Cardiac septum (tissue), 1 donor: ENCODE measurements at regions not wholly inside any gene's neighbourhood (a gene's known extent, or its start where the extent isn't known, plus 50 kb on each side); places are given as distances from the start of the nearest gene placed in this dataset.
"Not testable (repeated sequence)": the region's sequence is repeated elsewhere in the genome, so short reads cannot be mapped to it uniquely, and the experiment has no call there.

Experiments used
- DNase-seq: peaks from one replicate; pipeline ENCODE4 v3.0.0-alpha.2; 2020; ENCODE audit warnings: low spot score
- intact Hi-C: fragments of 100-400 bp; cut with DNase I; formaldehyde crosslinking; loops from one replicate; pipeline ENCODE4 v1.14.0; 2022
- donor health status: DM: no; HTN: no; CAD: no.

- intact Hi-C loops: no loop called here
Measured at GRCh38 chr4:42205541-42205940, 53.1 kb upstream of the BEND4 start.

GRCh38 chr4:42216664-42217063, 64.2 kb upstream of the BEND4 start:
- intact Hi-C loops: no loop called here
- no peak for DNase-seq

More at GRCh38 chr4:42205541-42205940, 53.1 kb upstream of the BEND4 start:
- DNase-seq: no peak

GRCh38 chr4:42225286-42225685, 72.8 kb upstream of the BEND4 start:
- intact Hi-C loops: no loop called here

DNA sequence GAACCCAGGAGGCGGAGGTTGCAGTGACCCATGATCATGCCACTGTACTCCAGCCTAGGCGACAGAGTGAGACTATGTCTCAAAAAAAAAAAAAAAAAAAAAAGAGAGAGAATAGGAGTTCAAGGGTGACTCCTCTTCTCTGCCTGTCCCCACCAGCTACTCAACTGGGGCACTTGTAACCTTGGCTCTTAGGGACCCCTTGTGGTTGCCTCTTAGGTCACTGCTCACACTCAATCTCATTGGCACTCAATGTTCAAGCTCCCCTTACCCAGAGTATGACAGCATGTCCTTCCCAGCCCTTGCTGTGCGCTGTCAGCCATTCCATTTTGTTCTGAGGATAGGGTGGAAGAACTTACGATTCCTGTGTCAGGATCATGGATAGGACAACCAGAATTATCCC, 82.4 kb upstream of the BEND4 start:
- no peak for DNase-seq
- intact Hi-C loops: no loop called here

More at GRCh38 chr4:42225286-42225685, 72.8 kb upstream of the BEND4 start:
- no peak for DNase-seq

GRCh38 chr4:42235304-42236021, 83.0 kb upstream of the BEND4 start:
- intact Hi-C loops: no loop called here
- no peak for DNase-seq

GRCh38 chr4:42237010-42237409, 84.6 kb upstream of the BEND4 start:
- intact Hi-C loops: no loop called here
- no peak for DNase-seq

GRCh38 chr4:42237451-42237850, 85.0 kb upstream of the BEND4 start:
- intact Hi-C loops: no loop called here
- no peak for DNase-seq

DNA sequence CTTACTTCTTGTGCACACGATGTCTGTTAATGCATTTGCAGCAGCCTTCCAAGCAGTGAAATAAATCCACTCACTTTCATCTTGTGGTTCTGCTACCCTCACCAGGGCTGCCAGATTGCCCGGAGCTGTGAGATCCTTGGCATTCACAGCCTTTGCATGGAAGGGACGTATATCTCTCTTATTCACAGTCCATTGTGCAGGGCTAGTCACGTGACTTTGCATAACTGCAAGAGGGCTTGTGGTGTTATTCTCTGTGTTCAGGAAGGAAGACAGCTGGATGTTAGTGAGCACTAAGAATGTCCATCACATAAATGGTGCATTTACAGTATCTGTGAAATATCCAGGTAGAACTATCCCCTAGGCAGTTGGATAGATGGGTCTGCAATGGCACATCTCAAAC, 96.5 kb upstream of the BEND4 start:
- intact Hi-C loops: no loop called here
- DNase-seq: no peak

GRCh38 chr4:42252315-42252714, 99.9 kb upstream of the BEND4 start:
- intact Hi-C loops: no loop called here
- DNase-seq: no peak

- DNase-seq, intact Hi-C loops: not testable (repeated sequence)
Measured at GRCh38 chr4:42257645-42258044, 105.2 kb upstream of the BEND4 start.

DNA sequence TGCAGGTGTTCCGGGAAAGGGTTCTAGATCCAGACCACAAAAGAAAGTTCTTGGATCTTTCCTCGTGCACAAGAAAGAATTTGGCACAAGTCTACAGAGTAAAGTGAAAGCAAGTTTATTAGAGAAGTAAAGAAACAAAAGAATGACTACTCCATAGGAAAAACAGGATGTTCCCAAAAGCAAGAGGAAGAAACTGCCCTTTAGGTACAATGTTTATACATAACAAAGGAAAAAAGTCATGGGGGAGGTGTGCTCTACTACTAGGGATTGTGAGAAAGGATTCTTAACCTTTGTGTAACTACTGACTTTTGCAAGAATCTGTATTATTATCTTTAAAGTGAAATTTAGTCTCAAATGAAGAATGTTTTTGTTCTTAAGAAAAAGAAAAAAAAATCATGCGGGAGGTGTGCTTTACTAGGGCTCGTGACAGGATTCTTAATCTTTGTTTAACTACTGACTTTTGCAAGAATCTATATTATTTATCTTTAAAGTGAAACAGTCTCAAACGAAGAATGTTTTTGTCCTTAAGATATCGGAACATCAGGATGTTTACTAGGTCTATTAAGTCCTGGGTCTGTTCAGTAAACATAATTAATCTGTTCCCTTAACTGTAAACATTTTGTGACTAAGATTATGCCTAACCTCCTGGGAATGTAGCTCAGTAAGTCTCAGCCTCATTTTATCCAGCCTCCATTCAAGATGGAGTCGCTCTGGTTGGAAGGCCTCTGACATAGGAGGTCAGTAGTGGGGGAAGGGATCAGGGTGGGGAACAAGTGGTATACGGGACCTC, 110.4 kb upstream of the BEND4 start:
- intact Hi-C loops: no loop called here
- no peak for DNase-seq

DNA sequence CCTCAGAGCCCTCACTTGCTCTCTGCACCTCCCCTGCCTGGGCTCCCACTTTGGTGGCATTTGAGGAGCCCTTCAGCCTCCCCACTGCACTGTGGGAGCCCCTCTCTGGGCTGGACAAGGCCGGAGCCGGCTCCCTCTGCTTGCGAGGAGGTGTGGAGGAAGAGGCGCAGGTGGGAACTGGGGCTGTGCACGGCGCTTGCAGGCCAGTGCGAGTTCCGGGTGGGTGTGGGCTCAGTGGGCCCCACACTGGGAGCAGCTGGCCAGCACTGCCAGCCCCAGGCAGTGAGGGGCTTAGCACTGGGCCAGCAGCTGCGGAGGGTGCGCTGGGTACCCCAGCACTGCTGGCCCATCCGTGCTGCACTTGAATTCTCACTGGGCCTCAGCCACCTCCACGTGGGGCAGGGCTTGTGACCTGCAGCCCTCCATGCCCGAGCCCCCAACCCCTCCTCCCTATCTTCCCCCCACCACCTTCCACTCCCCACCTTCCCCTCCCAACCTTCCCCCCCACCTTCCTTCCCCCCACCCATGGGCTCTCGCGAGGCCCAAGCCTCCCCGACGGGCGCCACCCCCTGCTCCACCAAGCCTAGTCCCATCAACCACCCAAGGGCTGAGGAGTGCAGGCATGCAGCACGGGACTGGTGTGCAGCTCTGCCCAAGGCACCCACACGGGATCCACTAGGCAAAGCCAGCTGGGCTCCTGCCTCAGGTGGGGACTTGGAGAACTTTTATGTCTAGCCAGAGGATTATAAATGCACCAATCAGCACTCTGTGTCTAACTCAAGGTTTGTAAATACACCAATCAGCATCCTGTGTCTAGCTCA, 113.5 kb upstream of the BEND4 start:
- intact Hi-C loops: no loop called here
- DNase-seq: no peak

GRCh38 chr4:42267724-42268123, 115.3 kb upstream of the BEND4 start:
- intact Hi-C loops: no loop called here
- DNase-seq: no peak

- no peak for DNase-seq
- intact Hi-C loops: no loop called here
Measured at GRCh38 chr4:42268824-42269223, 116.4 kb upstream of the BEND4 start.

- no peak for DNase-seq
- intact Hi-C loops: no loop called here
Measured at GRCh38 chr4:42271096-42271495, 118.6 kb upstream of the BEND4 start.

- DNase-seq: no peak
- intact Hi-C loops: no loop called here
Measured at GRCh38 chr4:42277291-42277690, 120.0 kb upstream of the SHISA3 start.

- intact Hi-C loops: no loop called here
- no peak for DNase-seq
Measured at GRCh38 chr4:42278709-42279324, 118.5 kb upstream of the SHISA3 start.

GRCh38 chr4:42280327-42281095, 116.8 kb upstream of the SHISA3 start:
- no peak for DNase-seq
- intact Hi-C loops: no loop called here
